ENCODE measurements at regions not wholly inside any gene's neighbourhood (a gene's known extent, or its start where the extent isn't known, plus 50 kb on each side); places are given as distances from the start of the nearest gene placed in this dataset.
"Not testable (repeated sequence)": the region's sequence is repeated elsewhere in the genome, so short reads cannot be mapped to it uniquely, and the experiment has no call there.

GRCh38 chr1:144516172-144516571 lies 54.7 kb upstream of the NBPF15 start:
- not testable (repeated sequence) for DNase-seq

GRCh38 chr1:144516906-144517305 lies 55.4 kb upstream of the NBPF15 start:
- not testable (repeated sequence) for DNase-seq

GRCh38 chr1:144518439-144518838 lies 57.0 kb upstream of the NBPF15 start:
- DNase-seq = not testable (repeated sequence)

GRCh38 chr1:144519528-144520189 lies 58.2 kb upstream of the NBPF15 start:
- not testable (repeated sequence) for DNase-seq

- peak; percentile 13 for DNase-seq
These were observed 62.4 kb upstream of the NBPF15 start for GRCh38 chr1:144523661-144524407.

GRCh38 chr1:144532156-144532607 lies 60.5 kb upstream of the PPIAL4F start:
- not testable (repeated sequence) for DNase-seq

- not testable (repeated sequence) for DNase-seq
These were observed 59.2 kb upstream of the PPIAL4F start for GRCh38 chr1:144533480-144533879.

- not testable (repeated sequence) for DNase-seq
These were observed 58.4 kb upstream of the PPIAL4F start for GRCh38 chr1:144534286-144534685.

GRCh38 chr1:144536677-144537076 lies 56.0 kb upstream of the PPIAL4F start:
- DNase-seq = not testable (repeated sequence)

GRCh38 chr1:144537234-144537633 lies 55.5 kb upstream of the PPIAL4F start:
- DNase-seq = not testable (repeated sequence)

GRCh38 chr1:144538736-144539135 lies 54.0 kb upstream of the PPIAL4F start:
- not testable (repeated sequence) for DNase-seq

- DNase-seq = not testable (repeated sequence)
These were observed 53.3 kb upstream of the PPIAL4F start for GRCh38 chr1:144539191-144539960.

All from hematopoietic multipotent progenitor cell treated with erythropoietin and hydrocortisone succinate and interleukin-3 and kit ligand, for 6 days (in vitro differentiated cells).